GM12892 (cell line): ENCODE measurements at regions not wholly inside any gene's neighbourhood (a gene's known extent, or its start where the extent isn't known, plus 50 kb on each side); places are given as distances from the start of the nearest gene placed in this dataset.

Experiments used
- POLR2A ChIP-seq: IDR thresholded peaks from 2 replicates; pipeline ENCODE4 v1.6.1; 2011; ENCODE audit warnings: low read depth, low read length, control low read depth
- POLR2AphosphoS5 ChIP-seq: IDR thresholded peaks from 2 replicates; pipeline ENCODE4 v1.6.1; 2011; ENCODE audit warnings: low read depth, low read length, control low read depth
- TAF1 ChIP-seq: IDR thresholded peaks from 2 replicates; pipeline ENCODE4 v1.6.1; 2011; ENCODE audit warnings: low read depth, mild to moderate bottlenecking, control low read depth, low read length, borderline replicate concordance

DNA sequence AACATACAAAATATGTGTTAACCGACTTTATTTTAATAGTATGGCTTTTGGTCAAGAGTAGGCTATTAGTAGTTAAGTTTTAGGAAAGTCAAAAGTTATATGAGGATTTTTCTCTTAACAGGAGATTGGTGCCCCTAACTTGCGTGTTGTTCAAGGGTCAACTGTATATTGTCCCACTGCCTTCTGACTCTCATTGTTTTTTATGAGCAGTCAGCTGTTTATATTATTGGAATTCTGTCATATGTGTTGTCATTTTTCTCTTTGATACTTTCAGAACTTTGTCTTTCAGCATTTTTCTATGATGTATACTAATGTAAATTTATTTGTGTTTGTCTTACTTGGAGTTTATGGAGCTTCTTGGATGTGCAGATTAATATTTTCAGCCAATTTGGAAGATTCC lies 142.1 kb upstream of the CMC1 start:
- no peak for TF ChIP-seq POLR2AphosphoS5
- no peak for TF ChIP-seq POLR2A
- no peak for TF ChIP-seq TAF1
